HepG2 (cell line): ENCODE measurements at regions not wholly inside any gene's neighbourhood (a gene's known extent, or its start where the extent isn't known, plus 50 kb on each side); places are given as distances from the start of the nearest gene placed in this dataset.

Experiments
- DRAP1 ChIP-seq: IDR thresholded peaks from 2 replicates; pipeline ENCODE4 v1.6.1; 2016; ENCODE audit warnings: missing genetic modification reagents, missing compliant biosample characterization
- ELF4 ChIP-seq: sonication (generic); formaldehyde crosslinking; IDR thresholded peaks from 2 replicates; pipeline ENCODE4 v1.5.0; 2020; ENCODE audit warnings: missing genetic modification reagents, mild to moderate bottlenecking, moderate library complexity, borderline replicate concordance
- ESRRA ChIP-seq: sonication (generic); formaldehyde crosslinking; IDR thresholded peaks from 2 replicates; pipeline ENCODE4 v1.5.1; 2020; ENCODE audit warnings: mild to moderate bottlenecking, low read depth, missing genetic modification reagents
- ETV5 ChIP-seq: IDR thresholded peaks from 2 replicates; pipeline ENCODE4 v1.6.1; 2018; ENCODE audit warnings: missing biosample characterization, missing genetic modification reagents, inconsistent platforms, borderline replicate concordance
- FOXM1 ChIP-seq: sonication (generic); formaldehyde crosslinking; IDR thresholded peaks from 2 replicates; pipeline ENCODE4 v1.5.0; 2020; ENCODE audit warnings: missing genetic modification reagents
- GFI1 ChIP-seq: sonication (generic); formaldehyde crosslinking; IDR thresholded peaks from 2 replicates; pipeline ENCODE4 v1.5.0; 2020; ENCODE audit warnings: missing genetic modification reagents, mild to moderate bottlenecking, borderline replicate concordance
- MAZ ChIP-seq, 2 experiments: sonication (generic) in 1 of 2; formaldehyde crosslinking in 1 of 2; IDR thresholded peaks; 2 replicates each; pipeline versions ENCODE4 v1.5.0 to v1.6.1; 2012 to 2020; ENCODE audit warnings: low read depth in 2 of 2, mild to moderate bottlenecking in 2 of 2, borderline replicate concordance in 1 of 2, improper control_type of control experiment in 1 of 2, low read length in 1 of 2, missing genetic modification reagents in 1 of 2, moderate library complexity in 1 of 2
- POLR2A ChIP-seq, 2 experiments: IDR thresholded peaks; 2 replicates each; pipeline ENCODE4 v1.6.1; 2011; ENCODE audit warnings: low read depth in 2 of 2, low read length in 2 of 2, mild to moderate bottlenecking in 1 of 2, moderate library complexity in 1 of 2; ENCODE audit not compliant: insufficient read depth in 1 of 2
- RORA ChIP-seq: sonication (generic); formaldehyde crosslinking; IDR thresholded peaks from 2 replicates; pipeline ENCODE4 v1.5.0; 2020; ENCODE audit warnings: mild to moderate bottlenecking, missing genetic modification reagents, moderate library complexity
- SETDB1 ChIP-seq: sonication (generic); formaldehyde crosslinking; IDR thresholded peaks from 2 replicates; pipeline ENCODE4 v1.5.1; 2020; ENCODE audit warnings: missing genetic modification reagents, mild to moderate bottlenecking, borderline replicate concordance
- SP2 ChIP-seq: sonication (generic); formaldehyde crosslinking; IDR thresholded peaks from 2 replicates; pipeline ENCODE4 v1.5.1; 2020; ENCODE audit warnings: mild to moderate bottlenecking, missing genetic modification reagents
- SP5 ChIP-seq: IDR thresholded peaks from 2 replicates; pipeline ENCODE4 v1.6.1; 2016; ENCODE audit warnings: low read depth, borderline replicate concordance
- SRSF1 ChIP-seq: fragments of 200-400 bp; formaldehyde crosslinking; optimal IDR thresholded peaks from 2 replicates; pipeline ENCODE3; 2017; ENCODE audit warnings: mild to moderate bottlenecking, low read depth, low read length, moderate library complexity
- STAG1 ChIP-seq: sonication (generic); formaldehyde crosslinking; IDR thresholded peaks from 2 replicates; pipeline ENCODE4 v1.4.0; 2020; ENCODE audit warnings: missing genetic modification reagents
- TAF15 ChIP-seq: fragments of 200-400 bp; formaldehyde crosslinking; IDR thresholded peaks from one replicate; pipeline ENCODE4 v1.6.1; 2018; ENCODE audit warnings: mild to moderate bottlenecking, low read depth, low read length; ENCODE audit not compliant: poor library complexity, severe bottlenecking
- YY1 ChIP-seq: IDR thresholded peaks from 2 replicates; pipeline ENCODE4 v1.6.1; 2011; ENCODE audit warnings: low read length, low read depth, moderate library complexity, mild to moderate bottlenecking; ENCODE audit not compliant: insufficient read depth, insufficient replicate concordance
- ZFYVE20 ChIP-seq: sonication (generic); formaldehyde crosslinking; IDR thresholded peaks from 2 replicates; pipeline ENCODE4 v1.8.0; 2023; ENCODE audit warnings: low read depth, mild to moderate bottlenecking, moderate library complexity, missing genetic modification reagents, borderline replicate concordance
- ZMAT3 ChIP-seq: sonication (generic); formaldehyde crosslinking; conservative IDR thresholded peaks from 2 replicates; pipeline ENCODE4 v1.7.0; 2021; ENCODE audit warnings: missing genetic modification reagents
- ZNF44 ChIP-seq: sonication (generic); formaldehyde crosslinking; IDR thresholded peaks from 2 replicates; pipeline ENCODE4 v1.5.1; 2020; ENCODE audit warnings: mild to moderate bottlenecking, missing genetic modification reagents
- ZNF619 ChIP-seq: sonication (generic); formaldehyde crosslinking; IDR thresholded peaks from 2 replicates; pipeline ENCODE4 v1.4.0; 2020; ENCODE audit warnings: mild to moderate bottlenecking, missing genetic modification reagents
- TF ChIP-seq, protein P1 (sequence below): sonication (generic); formaldehyde crosslinking; IDR thresholded peaks from 2 replicates; pipeline ENCODE4 v1.5.0; 2020; ENCODE audit warnings: mild to moderate bottlenecking, missing genetic modification reagents, moderate library complexity
- TF ChIP-seq, protein P2 (sequence below): sonication (generic); formaldehyde crosslinking; IDR thresholded peaks from 2 replicates; pipeline ENCODE4 v1.4.0; 2020; ENCODE audit warnings: missing genetic modification reagents, borderline replicate concordance
- TF ChIP-seq, protein P3 (sequence below): sonication (generic); formaldehyde crosslinking; IDR thresholded peaks from 2 replicates; pipeline ENCODE4 v1.4.0; 2020; ENCODE audit warnings: missing genetic modification reagents

- TF ChIP-seq ZMAT3 (CRISPR knock-in tag) (0 out of 2 replicates have a peak, but pooled peaks have one; percentile 4), ZNF44 (CRISPR knock-in tag) (0 out of 2 replicates have a peak, but pooled peaks have one; percentile 32), POLR2A (IDR thresholded peaks at IDR 0.05; ENCODE audit: insufficient read depth in 1 of 2, low read depth in 2 of 2, low read length in 2 of 2) (no peak), SRSF1 (no peak), ESRRA (CRISPR knock-in tag) (no peak), SETDB1 (no peak), TAF15 (no peak), FOXM1 (no peak), ZFYVE20 (0 out of 2 replicates have a peak, but pooled peaks have one; percentile 2), ETV5 (CRISPR knock-in tag) (peak; percentile 24), RORA (CRISPR knock-in tag) (no peak), ZNF619 (CRISPR knock-in tag) (no peak), SP5 (CRISPR knock-in tag) (no peak), GFI1 (CRISPR knock-in tag) (no peak), STAG1 (0 out of 2 replicates have a peak, but pooled peaks have one; percentile 8), ELF4 (CRISPR knock-in tag) (peak; percentile 64; the same call in 1 of the 2 replicates), SP2 (no peak), MAZ (IDR thresholded peaks at IDR 0.05; ENCODE audit: borderline replicate concordance, low read depth, low read length) (no peak), MAZ (CRISPR knock-in tag; IDR thresholded peaks at IDR 0.05; ENCODE audit: low read depth) (peak; percentile 1; the same call in 1 of the 2 replicates), DRAP1 (0 out of 2 replicates have a peak, but pooled peaks have one; percentile 6), YY1 (peak; percentile 29)
- TF ChIP-seq, protein P1, sequence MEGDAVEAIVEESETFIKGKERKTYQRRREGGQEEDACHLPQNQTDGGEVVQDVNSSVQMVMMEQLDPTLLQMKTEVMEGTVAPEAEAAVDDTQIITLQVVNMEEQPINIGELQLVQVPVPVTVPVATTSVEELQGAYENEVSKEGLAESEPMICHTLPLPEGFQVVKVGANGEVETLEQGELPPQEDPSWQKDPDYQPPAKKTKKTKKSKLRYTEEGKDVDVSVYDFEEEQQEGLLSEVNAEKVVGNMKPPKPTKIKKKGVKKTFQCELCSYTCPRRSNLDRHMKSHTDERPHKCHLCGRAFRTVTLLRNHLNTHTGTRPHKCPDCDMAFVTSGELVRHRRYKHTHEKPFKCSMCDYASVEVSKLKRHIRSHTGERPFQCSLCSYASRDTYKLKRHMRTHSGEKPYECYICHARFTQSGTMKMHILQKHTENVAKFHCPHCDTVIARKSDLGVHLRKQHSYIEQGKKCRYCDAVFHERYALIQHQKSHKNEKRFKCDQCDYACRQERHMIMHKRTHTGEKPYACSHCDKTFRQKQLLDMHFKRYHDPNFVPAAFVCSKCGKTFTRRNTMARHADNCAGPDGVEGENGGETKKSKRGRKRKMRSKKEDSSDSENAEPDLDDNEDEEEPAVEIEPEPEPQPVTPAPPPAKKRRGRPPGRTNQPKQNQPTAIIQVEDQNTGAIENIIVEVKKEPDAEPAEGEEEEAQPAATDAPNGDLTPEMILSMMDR (CRISPR knock-in tag), result peak; percentile 16; the same call in 1 of the 2 replicates
- TF ChIP-seq, protein P2, sequence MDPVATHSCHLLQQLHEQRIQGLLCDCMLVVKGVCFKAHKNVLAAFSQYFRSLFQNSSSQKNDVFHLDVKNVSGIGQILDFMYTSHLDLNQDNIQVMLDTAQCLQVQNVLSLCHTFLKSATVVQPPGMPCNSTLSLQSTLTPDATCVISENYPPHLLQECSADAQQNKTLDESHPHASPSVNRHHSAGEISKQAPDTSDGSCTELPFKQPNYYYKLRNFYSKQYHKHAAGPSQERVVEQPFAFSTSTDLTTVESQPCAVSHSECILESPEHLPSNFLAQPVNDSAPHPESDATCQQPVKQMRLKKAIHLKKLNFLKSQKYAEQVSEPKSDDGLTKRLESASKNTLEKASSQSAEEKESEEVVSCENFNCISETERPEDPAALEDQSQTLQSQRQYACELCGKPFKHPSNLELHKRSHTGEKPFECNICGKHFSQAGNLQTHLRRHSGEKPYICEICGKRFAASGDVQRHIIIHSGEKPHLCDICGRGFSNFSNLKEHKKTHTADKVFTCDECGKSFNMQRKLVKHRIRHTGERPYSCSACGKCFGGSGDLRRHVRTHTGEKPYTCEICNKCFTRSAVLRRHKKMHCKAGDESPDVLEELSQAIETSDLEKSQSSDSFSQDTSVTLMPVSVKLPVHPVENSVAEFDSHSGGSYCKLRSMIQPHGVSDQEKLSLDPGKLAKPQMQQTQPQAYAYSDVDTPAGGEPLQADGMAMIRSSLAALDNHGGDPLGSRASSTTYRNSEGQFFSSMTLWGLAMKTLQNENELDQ (CRISPR knock-in tag), result no peak
- TF ChIP-seq, protein P3, sequence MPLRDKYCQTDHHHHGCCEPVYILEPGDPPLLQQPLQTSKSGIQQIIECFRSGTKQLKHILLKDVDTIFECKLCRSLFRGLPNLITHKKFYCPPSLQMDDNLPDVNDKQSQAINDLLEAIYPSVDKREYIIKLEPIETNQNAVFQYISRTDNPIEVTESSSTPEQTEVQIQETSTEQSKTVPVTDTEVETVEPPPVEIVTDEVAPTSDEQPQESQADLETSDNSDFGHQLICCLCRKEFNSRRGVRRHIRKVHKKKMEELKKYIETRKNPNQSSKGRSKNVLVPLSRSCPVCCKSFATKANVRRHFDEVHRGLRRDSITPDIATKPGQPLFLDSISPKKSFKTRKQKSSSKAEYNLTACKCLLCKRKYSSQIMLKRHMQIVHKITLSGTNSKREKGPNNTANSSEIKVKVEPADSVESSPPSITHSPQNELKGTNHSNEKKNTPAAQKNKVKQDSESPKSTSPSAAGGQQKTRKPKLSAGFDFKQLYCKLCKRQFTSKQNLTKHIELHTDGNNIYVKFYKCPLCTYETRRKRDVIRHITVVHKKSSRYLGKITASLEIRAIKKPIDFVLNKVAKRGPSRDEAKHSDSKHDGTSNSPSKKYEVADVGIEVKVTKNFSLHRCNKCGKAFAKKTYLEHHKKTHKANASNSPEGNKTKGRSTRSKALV (CRISPR knock-in tag), result 0 out of 2 replicates have a peak, but pooled peaks have one; percentile 7
Measured at GRCh38 chr6:7042056-7042653, 65.6 kb upstream of the RREB1 start (continued).
